ENCODE measurements at regions not wholly inside any gene's neighbourhood (a gene's known extent, or its start where the extent isn't known, plus 50 kb on each side); places are given as distances from the start of the nearest gene placed in this dataset.

GRCh38 chr12:39227218-39227617, 215.7 kb downstream of the KIF21A start:
- Histone ChIP-seq H3K27me3 (no peaks in the 10 kb centered on the region), H3K4me1 (ENCODE audit: control insufficient read depth in 1 of 2, insufficient read depth in 1 of 2, low read depth in 1 of 2, low read length in 1 of 2) (no peaks in the 10 kb centered on the region), H3K36me3 (no peaks in the 10 kb centered on the region), H3K9me3 (no peaks in the 10 kb centered on the region), H3K27ac (no peak overlapping the region), H3K4me3 (ENCODE audit: low read depth in 1 of 2, low read length in 1 of 2) (no peak overlapping the region)
- no peak for TF ChIP-seq CTCF (IDR thresholded peaks at IDR 0.05)

GRCh38 chr12:39224971-39225370, 217.9 kb downstream of the KIF21A start:
- no peaks in the 10 kb centered on the region for H3K9me3 ChIP-seq
- no peak for TF ChIP-seq CTCF (IDR thresholded peaks at IDR 0.05)
- H3K36me3 ChIP-seq, result no peaks in the 10 kb centered on the region
- no peak overlapping the region for H3K27ac ChIP-seq
- no peak overlapping the region for H3K4me3 ChIP-seq (ENCODE audit: low read depth in 1 of 2, low read length in 1 of 2)
- no peaks in the 10 kb centered on the region for H3K4me1 ChIP-seq (ENCODE audit: control insufficient read depth in 1 of 2, insufficient read depth in 1 of 2, low read depth in 1 of 2, low read length in 1 of 2)
- H3K27me3 ChIP-seq, result no peaks in the 10 kb centered on the region

- H3K9me3 ChIP-seq, result peaks cover 4% of the 10 kb centered on the region
- TF ChIP-seq CTCF (IDR thresholded peaks at IDR 0.05), result no peak
- no peak overlapping the region for H3K4me3 ChIP-seq (ENCODE audit: low read depth in 1 of 2, low read length in 1 of 2)
- H3K27ac ChIP-seq, result no peak overlapping the region
- no peaks in the 10 kb centered on the region for H3K27me3 ChIP-seq
- no peaks in the 10 kb centered on the region for H3K36me3 ChIP-seq
- H3K4me1 ChIP-seq (ENCODE audit: control insufficient read depth in 1 of 2, insufficient read depth in 1 of 2, low read depth in 1 of 2, low read length in 1 of 2), result no peaks in the 10 kb centered on the region
Measured at GRCh38 chr12:39205969-39206368, 237.0 kb downstream of the KIF21A start.

GRCh38 chr12:39199351-39199750, 243.6 kb downstream of the KIF21A start:
- no peaks in the 10 kb centered on the region for H3K4me1 ChIP-seq (ENCODE audit: control insufficient read depth in 1 of 2, insufficient read depth in 1 of 2, low read depth in 1 of 2, low read length in 1 of 2)
- no peak for TF ChIP-seq CTCF (IDR thresholded peaks at IDR 0.05)
- H3K9me3 ChIP-seq, result peaks cover 2% of the 10 kb centered on the region
- no peaks in the 10 kb centered on the region for H3K27me3 ChIP-seq
- H3K4me3 ChIP-seq (ENCODE audit: low read depth in 1 of 2, low read length in 1 of 2), result no peak overlapping the region
- no peaks in the 10 kb centered on the region for H3K36me3 ChIP-seq
- H3K27ac ChIP-seq, result no peak overlapping the region

- no peaks in the 10 kb centered on the region for H3K4me1 ChIP-seq (ENCODE audit: control insufficient read depth in 1 of 2, insufficient read depth in 1 of 2, low read depth in 1 of 2, low read length in 1 of 2)
- H3K27ac ChIP-seq, result no peak overlapping the region
- no peaks in the 10 kb centered on the region for H3K36me3 ChIP-seq
- H3K27me3 ChIP-seq, result no peaks in the 10 kb centered on the region
- TF ChIP-seq CTCF (IDR thresholded peaks at IDR 0.05), result no peak
- no peaks in the 10 kb centered on the region for H3K9me3 ChIP-seq
- H3K4me3 ChIP-seq (ENCODE audit: low read depth in 1 of 2, low read length in 1 of 2), result no peak overlapping the region
Measured at GRCh38 chr12:39188689-39189088, 254.2 kb downstream of the KIF21A start.

GRCh38 chr12:39186744-39187143, 256.2 kb downstream of the KIF21A start:
- Histone ChIP-seq H3K27me3 (no peaks in the 10 kb centered on the region), H3K9me3 (no peaks in the 10 kb centered on the region), H3K4me1 (ENCODE audit: control insufficient read depth in 1 of 2, insufficient read depth in 1 of 2, low read depth in 1 of 2, low read length in 1 of 2) (no peaks in the 10 kb centered on the region), H3K4me3 (ENCODE audit: low read depth in 1 of 2, low read length in 1 of 2) (no peak overlapping the region), H3K27ac (no peak overlapping the region), H3K36me3 (no peaks in the 10 kb centered on the region)
- TF ChIP-seq CTCF (IDR thresholded peaks at IDR 0.05), result no peak
